Bronchial epithelial cell (primary cell): ENCODE measurements at regions not wholly inside any gene's neighbourhood (a gene's known extent, or its start where the extent isn't known, plus 50 kb on each side); places are given as distances from the start of the nearest gene placed in this dataset.
"Not testable (repeated sequence)": the region's sequence is repeated elsewhere in the genome, so short reads cannot be mapped to it uniquely, and the experiment has no call there.

Experiments used
- DNase-seq: peaks from one replicate; pipeline ENCODE4 v3.0.0-alpha.2; 2010; ENCODE audit warnings: low read depth
- FAIRE-seq: peaks from 2 replicates; lab custom pipeline; 2011; peaks lifted over from hg19 to GRCh38; lab: Jason Lieb, UNC
- H3K27me3 ChIP-seq: 2 replicates; pipeline ENCODE4 v1.5.1; 2011; ENCODE audit warnings: low read length; ENCODE audit not compliant: control insufficient read depth, insufficient read depth
- H3K36me3 ChIP-seq: 2 replicates; pipeline ENCODE4 v1.5.1; 2011; ENCODE audit warnings: low read length; ENCODE audit not compliant: control insufficient read depth, insufficient read depth
- H3K4me3 ChIP-seq: 2 replicates; pipeline ENCODE4 v1.5.1; 2011; ENCODE audit warnings: mild to moderate bottlenecking, low read depth, low read length, control low read depth
- TF ChIP-seq, protein P1 (sequence below): IDR thresholded peaks from 2 replicates; pipeline ENCODE4 v1.5.1; 2011; ENCODE audit warnings: mild to moderate bottlenecking, moderate library complexity, low read length, control low read depth, inconsistent platforms; ENCODE audit not compliant: insufficient read depth, severe bottlenecking

GRCh38 chr5:6105320-6105719 lies 273.0 kb downstream of the MED10 start:
- H3K27me3 ChIP-seq: no peaks in the 10 kb centered on the region
- DNase-seq (no peak), FAIRE-seq (no peak)
- no peak overlapping the region for H3K4me3 ChIP-seq
- no peaks in the 10 kb centered on the region for H3K36me3 ChIP-seq
- TF ChIP-seq, protein P1, sequence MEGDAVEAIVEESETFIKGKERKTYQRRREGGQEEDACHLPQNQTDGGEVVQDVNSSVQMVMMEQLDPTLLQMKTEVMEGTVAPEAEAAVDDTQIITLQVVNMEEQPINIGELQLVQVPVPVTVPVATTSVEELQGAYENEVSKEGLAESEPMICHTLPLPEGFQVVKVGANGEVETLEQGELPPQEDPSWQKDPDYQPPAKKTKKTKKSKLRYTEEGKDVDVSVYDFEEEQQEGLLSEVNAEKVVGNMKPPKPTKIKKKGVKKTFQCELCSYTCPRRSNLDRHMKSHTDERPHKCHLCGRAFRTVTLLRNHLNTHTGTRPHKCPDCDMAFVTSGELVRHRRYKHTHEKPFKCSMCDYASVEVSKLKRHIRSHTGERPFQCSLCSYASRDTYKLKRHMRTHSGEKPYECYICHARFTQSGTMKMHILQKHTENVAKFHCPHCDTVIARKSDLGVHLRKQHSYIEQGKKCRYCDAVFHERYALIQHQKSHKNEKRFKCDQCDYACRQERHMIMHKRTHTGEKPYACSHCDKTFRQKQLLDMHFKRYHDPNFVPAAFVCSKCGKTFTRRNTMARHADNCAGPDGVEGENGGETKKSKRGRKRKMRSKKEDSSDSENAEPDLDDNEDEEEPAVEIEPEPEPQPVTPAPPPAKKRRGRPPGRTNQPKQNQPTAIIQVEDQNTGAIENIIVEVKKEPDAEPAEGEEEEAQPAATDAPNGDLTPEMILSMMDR: no peak

DNA sequence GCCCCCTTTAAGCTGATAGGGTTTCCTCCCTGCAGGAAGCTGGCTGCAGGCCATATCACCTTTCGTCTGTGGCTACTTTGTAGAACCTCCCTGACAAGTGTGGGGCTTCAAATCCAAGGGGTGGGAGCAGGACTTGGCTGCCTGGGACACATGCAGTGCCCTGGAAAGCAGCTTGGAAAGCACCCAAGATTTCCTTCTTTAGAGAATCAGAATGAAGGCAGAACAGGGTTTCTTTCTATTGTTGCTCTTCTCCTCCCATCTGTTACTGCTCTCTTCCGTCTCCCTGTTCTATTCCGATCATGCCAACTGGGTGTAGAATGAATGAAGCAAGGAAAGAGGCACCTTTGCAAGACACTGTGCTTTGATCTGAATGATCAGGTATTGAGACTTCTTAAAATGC lies 282.2 kb downstream of the MED10 start:
- FAIRE-seq: no peak
- TF ChIP-seq, protein P1: no peak
- no peak for DNase-seq
- Histone ChIP-seq H3K4me3 (no peak overlapping the region), H3K27me3 (no peaks in the 10 kb centered on the region), H3K36me3 (no peaks in the 10 kb centered on the region)

DNA sequence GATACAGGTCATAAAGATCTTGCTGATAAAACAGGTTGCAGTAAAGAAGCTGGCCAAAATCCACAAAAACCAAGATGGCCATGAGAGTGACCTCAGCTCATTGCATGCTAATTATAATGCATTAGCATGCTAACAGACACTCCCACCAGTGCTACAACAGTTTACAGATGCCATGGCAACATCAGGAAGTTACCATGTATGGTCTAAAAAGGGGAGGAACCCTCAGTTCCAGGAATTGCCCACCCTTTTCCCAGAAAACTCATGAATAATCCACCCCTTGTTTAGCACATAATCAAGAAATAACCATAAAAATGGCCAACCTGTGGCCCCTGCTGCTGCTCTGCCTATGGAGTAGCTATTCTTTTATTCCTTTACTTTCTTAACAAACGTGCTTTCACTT lies 284.2 kb downstream of the MED10 start:
- H3K4me3 ChIP-seq, H3K27me3 ChIP-seq, FAIRE-seq, H3K36me3 ChIP-seq, DNase-seq: not testable (repeated sequence)

GRCh38 chr5:6090838-6091237 lies 287.5 kb downstream of the MED10 start:
- TF ChIP-seq, protein P1: no peak
- no peak for FAIRE-seq

DNA sequence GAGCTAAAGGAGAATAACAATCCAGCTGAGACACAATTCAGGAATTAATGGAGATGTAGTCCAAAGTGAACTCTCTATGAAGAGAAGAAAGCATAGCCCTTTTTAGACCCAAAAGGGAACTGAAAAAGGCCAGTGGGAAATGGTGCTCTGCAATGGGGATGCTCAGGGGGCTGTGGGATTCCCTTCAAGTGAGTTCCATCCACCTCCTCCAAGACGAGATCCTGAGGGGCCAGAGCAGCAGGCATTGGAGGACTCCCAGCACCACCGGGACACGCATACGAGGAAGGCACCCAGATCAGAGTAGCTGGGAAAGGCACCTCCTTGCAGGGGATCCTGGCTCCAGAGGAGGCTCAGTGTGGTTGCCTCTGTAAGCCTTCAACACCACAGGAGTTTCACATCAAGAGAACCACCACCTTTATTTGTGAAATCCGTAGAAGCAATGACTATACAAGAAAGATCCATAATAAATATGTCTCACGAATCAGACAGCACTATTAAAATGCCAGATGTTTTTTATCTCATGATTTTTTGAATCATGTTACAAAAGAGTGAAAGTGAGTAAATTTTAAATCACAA lies 288.2 kb downstream of the MED10 start:
- FAIRE-seq (no peak), DNase-seq (no peak)
- Histone ChIP-seq H3K27me3 (no peaks in the 10 kb centered on the region), H3K36me3 (no peaks in the 10 kb centered on the region), H3K4me3 (no peak overlapping the region)
- TF ChIP-seq, protein P1: no peak

More at GRCh38 chr5:6090838-6091237, 287.5 kb downstream of the MED10 start:
- DNase-seq: no peak
- H3K4me3 ChIP-seq: no peak overlapping the region
- H3K36me3 ChIP-seq: no peaks in the 10 kb centered on the region
- no peaks in the 10 kb centered on the region for H3K27me3 ChIP-seq

- no peak for FAIRE-seq
- TF ChIP-seq, protein P1: no peak
- no peak for DNase-seq
- H3K4me3 ChIP-seq: no peak overlapping the region
- H3K27me3 ChIP-seq: no peaks in the 10 kb centered on the region
- no peaks in the 10 kb centered on the region for H3K36me3 ChIP-seq
Measured at GRCh38 chr5:6088706-6089105, 289.6 kb downstream of the MED10 start.
